Stomach (tissue), 8 donors: ENCODE measurements at regions not wholly inside any gene's neighbourhood (a gene's known extent, or its start where the extent isn't known, plus 50 kb on each side); places are given as distances from the start of the nearest gene placed in this dataset.

Experiments used
- DNase-seq, 2 donors: peaks; one replicate each; pipeline versions ENCODE4 v3.0.0 to v3.0.0-alpha.2; 2013 to 2019
- H3K27ac ChIP-seq, 5 donors: fragments of 200-600 bp in 4 of 5; sonication (generic) in 4 of 5; one replicate each; pipeline ENCODE4 v1.5.1; 2013 to 2019; ENCODE audit warnings: mild to moderate bottlenecking in 1 of 5, moderate library complexity in 1 of 5
- H3K27me3 ChIP-seq, 3 donors: fragments of 200-600 bp; sonication (generic); one replicate each; pipeline ENCODE4 v1.5.1; 2017 to 2019; ENCODE audit warnings: mixed run types in 1 of 3
- H3K36me3 ChIP-seq, 4 donors: fragments of 200-600 bp; sonication (generic); 1 replicate in 3 of 4; 2 replicates in 1 of 4; pipeline ENCODE4 v1.5.1; 2016 to 2019
- H3K4me1 ChIP-seq, 4 donors: fragments of 200-600 bp; sonication (generic); one replicate each; pipeline ENCODE4 v1.5.1; 2016 to 2019
- H3K4me3 ChIP-seq, 4 donors: fragments of 200-600 bp; sonication (generic) in 3 of 4; one replicate each; pipeline ENCODE4 v1.5.1; 2016 to 2019; ENCODE audit warnings: mild to moderate bottlenecking in 1 of 4
- H3K9me3 ChIP-seq, 4 donors: fragments of 200-600 bp; sonication (generic); one replicate each; pipeline ENCODE4 v1.5.1; 2016 to 2019
- EP300 ChIP-seq: sonication (generic); formaldehyde crosslinking; IDR thresholded peaks from one replicate; pipeline ENCODE4 v1.6.1; 2017; ENCODE audit warnings: antibody characterized with exemption
- POLR2A ChIP-seq, 4 donors: fragments of 450-650 bp; IDR thresholded peaks; one replicate each; pipeline ENCODE4 v1.6.1; 2016; ENCODE audit warnings: antibody characterized with exemption in 4 of 4, control low read depth in 2 of 4, mild to moderate bottlenecking in 1 of 4, moderate library complexity in 1 of 4
- POLR2AphosphoS5 ChIP-seq, 3 donors: sonication (generic); formaldehyde crosslinking; IDR thresholded peaks; one replicate each; pipeline ENCODE4 v1.6.1; 2016; ENCODE audit warnings: antibody characterized with exemption in 3 of 3
- WGBS, 5 donors: extraction: QIAGEN DNeasy Blood & Tissue Kit in 3 of 5; methylation state at CpG; one replicate each; pipeline versions ENCODE4 v1.1.5 to v1.1.7; 2013 to 2018; 5-methylcytosine and 5-hydroxymethylcytosine counted together
- intact Hi-C: fragments of 100-400 bp; cut with DNase I; formaldehyde crosslinking; loops from one replicate; pipeline ENCODE4 v1.15.1; 2023; ENCODE audit warnings: low total_unique reads
- TF ChIP-seq, protein P1 (sequence below), 7 experiments: fragments of 450-650 bp in 4 of 7; fragments of 200-600 bp in 3 of 7; sonication (generic) in 3 of 7; IDR thresholded peaks; one replicate each; pipeline ENCODE4 v1.5.1; 2016 to 2019; ENCODE audit warnings: antibody characterized with exemption in 7 of 7, control low read depth in 2 of 7, mild to moderate bottlenecking in 1 of 7
- donor health status: healthy with polysubstance abuse.
- donor health status: Bipolar disorder and iron deficiency.
- donor health status: healthy.

DNA sequence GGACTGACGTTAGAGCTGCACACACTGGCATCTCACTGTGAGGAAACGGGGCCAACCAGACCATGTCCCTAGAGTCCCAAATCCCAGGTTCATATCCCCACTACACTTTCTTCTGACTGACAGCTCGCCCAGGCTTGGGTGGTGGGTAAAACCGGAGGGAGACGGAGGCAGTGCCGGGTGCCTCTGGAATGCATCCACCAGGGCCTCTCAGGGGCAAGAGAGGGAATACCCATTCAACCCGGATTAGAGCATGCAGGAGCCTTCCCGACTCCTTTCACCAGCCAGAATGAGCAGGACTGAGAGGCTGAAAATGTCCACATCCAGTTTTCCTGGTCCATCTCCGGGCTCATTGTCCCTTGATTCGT, 297.2 kb downstream of the ADGRD1 start:
- TF ChIP-seq POLR2AphosphoS5 (IDR thresholded peaks at IDR 0.05) (no peak), EP300 (no peak), POLR2A (IDR thresholded peaks at IDR 0.05) (no peak)
- TF ChIP-seq, protein P1, sequence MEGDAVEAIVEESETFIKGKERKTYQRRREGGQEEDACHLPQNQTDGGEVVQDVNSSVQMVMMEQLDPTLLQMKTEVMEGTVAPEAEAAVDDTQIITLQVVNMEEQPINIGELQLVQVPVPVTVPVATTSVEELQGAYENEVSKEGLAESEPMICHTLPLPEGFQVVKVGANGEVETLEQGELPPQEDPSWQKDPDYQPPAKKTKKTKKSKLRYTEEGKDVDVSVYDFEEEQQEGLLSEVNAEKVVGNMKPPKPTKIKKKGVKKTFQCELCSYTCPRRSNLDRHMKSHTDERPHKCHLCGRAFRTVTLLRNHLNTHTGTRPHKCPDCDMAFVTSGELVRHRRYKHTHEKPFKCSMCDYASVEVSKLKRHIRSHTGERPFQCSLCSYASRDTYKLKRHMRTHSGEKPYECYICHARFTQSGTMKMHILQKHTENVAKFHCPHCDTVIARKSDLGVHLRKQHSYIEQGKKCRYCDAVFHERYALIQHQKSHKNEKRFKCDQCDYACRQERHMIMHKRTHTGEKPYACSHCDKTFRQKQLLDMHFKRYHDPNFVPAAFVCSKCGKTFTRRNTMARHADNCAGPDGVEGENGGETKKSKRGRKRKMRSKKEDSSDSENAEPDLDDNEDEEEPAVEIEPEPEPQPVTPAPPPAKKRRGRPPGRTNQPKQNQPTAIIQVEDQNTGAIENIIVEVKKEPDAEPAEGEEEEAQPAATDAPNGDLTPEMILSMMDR (IDR thresholded peaks at IDR 0.05): no peak

DNA sequence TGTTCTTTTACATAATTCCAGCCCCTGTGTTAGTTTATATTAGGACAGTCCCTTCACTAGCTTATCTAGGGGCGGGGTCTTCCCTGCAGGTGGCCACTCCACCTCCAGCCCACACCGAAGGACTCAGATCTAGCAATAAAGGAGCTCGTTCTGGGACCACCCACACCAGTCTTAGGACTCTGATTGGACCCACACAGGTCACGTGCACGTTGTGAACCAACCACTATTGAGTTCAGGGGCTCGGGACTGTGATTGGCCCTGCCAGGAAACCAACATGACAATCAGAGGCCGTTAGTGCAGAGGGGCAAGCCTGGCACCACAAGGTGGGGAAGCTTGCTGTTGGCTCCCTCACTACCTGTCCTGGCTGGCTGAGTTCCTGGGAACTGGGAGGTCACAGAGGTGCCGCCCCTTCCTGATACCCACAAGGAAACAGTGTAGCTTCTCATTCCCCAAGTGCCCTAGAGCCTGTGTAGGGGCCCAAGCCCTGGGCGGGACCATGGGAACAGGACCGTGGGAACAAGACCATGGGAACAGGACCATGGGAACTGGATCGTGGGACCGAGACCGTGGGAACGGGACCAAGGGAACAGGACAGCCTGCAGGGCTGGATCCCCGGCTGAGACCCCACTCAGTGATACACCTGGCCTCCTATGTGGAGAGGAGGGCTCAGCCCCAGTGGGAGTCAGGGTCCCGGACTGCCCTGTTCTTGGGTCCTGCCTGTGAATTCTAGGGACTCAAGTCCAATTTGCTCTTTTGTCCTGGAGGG, 297.8 kb downstream of the ADGRD1 start:
- TF ChIP-seq, protein P1 (IDR thresholded peaks at IDR 0.05): no peak
- TF ChIP-seq EP300 (no peak), POLR2AphosphoS5 (IDR thresholded peaks at IDR 0.05) (no peak), POLR2A (IDR thresholded peaks at IDR 0.05) (no peak)
- no peak overlapping the region for H3K4me3 ChIP-seq
- peaks cover 0 to 4% (median 0%) of the 10 kb centered on the region in 4 donors for H3K9me3 ChIP-seq
- DNase-seq: no peak
- H3K27me3 ChIP-seq: peaks cover 0 to 12% (median 0%) of the 10 kb centered on the region in 3 donors
- H3K36me3 ChIP-seq: no peaks in the 10 kb centered on the region
- WGBS, 5 donors: 65 to 76% (median 68%) methylated on average over 16 of the region's 16 CpGs
- intact Hi-C loops: no loop called here
- no peak overlapping the region for H3K27ac ChIP-seq
- no peaks in the 10 kb centered on the region for H3K4me1 ChIP-seq

More for the DNA sequence above, 297.2 kb downstream of the ADGRD1 start:
- no peak overlapping the region for H3K4me3 ChIP-seq
- no peaks in the 10 kb centered on the region for H3K36me3 ChIP-seq
- intact Hi-C loops: no loop called here
- peaks cover 0 to 14% (median 0%) of the 10 kb centered on the region in 3 donors for H3K27me3 ChIP-seq
- WGBS, 5 donors: 81 to 87% (median 84%) methylated on average over 10 of the region's 10 CpGs
- no peak overlapping the region for H3K27ac ChIP-seq
- DNase-seq: no peak
- H3K9me3 ChIP-seq: no peaks in the 10 kb centered on the region
- H3K4me1 ChIP-seq: no peaks in the 10 kb centered on the region

DNA sequence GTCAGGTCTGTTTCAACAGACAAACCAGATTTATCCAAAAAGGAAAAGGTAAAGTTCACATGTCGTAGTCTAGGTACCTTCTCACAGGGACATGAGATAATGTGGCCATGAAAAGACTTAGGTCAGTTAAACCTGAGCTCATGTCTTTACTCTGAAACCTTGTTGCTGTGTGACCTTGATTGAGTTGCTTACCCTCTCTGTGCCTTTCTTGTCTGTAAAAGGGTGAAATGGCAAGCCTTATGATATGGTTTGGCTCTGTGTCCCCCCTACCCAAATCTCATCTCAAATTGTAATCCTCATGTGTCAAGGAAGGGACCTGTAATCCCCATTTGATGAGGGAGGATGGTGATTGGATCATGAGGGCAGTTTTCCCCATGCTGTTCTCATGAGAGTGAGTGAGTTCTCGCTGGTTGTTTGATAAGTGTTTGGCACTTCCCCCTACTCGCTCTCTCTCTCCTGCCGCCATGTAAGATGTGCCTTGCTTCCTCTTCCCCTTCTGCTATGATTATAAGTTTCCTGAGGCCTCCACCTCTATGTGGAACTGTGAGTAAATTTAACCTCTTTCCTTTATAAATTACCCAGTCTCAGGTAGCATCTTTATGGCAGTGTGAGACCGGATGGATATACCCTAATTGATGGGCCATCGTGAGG, 299.8 kb downstream of the ADGRD1 start:
- no peaks in the 10 kb centered on the region for H3K36me3 ChIP-seq
- no peaks in the 10 kb centered on the region for H3K4me1 ChIP-seq
- no peak overlapping the region for H3K4me3 ChIP-seq
- H3K27ac ChIP-seq: no peak overlapping the region
- intact Hi-C loops: no loop called here
- no peak for DNase-seq
- peaks cover 0 to 20% (median 0%) of the 10 kb centered on the region in 3 donors for H3K27me3 ChIP-seq
- no peak for TF ChIP-seq POLR2A (IDR thresholded peaks at IDR 0.05)
- TF ChIP-seq EP300: no peak
- no peak for TF ChIP-seq POLR2AphosphoS5 (IDR thresholded peaks at IDR 0.05)
- TF ChIP-seq, protein P1 (IDR thresholded peaks at IDR 0.05): no peak
- H3K9me3 ChIP-seq: peaks cover 0 to 5% (median 0%) of the 10 kb centered on the region in 4 donors
- WGBS, 5 donors: 83 to 89% (median 87%) methylated on average over 6 of the region's 6 CpGs

DNA sequence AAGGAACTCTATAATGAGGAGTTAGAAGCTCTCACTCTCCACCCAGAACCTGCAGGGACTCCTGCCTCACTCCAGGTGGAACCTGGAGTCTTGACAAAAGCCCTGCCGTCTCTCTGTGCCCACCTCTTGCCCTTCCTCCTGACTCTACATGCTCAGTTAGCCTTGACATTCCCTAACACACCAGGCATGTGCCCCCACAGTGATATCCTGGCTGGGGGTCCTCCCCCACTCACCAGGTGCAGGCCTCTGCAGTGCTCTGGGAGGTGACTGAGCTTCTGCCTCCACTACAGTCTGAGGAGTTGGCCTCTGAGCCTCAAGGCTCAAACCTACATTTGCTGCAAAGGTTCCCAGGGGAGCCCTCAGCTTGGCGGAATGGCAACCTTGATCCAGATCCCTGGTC, 300.7 kb downstream of the ADGRD1 start:
- no peak for TF ChIP-seq POLR2A (IDR thresholded peaks at IDR 0.05)
- Histone ChIP-seq H3K27ac (no peak overlapping the region), H3K4me3 (no peak overlapping the region), H3K36me3 (no peaks in the 10 kb centered on the region), H3K27me3 (peaks cover 0 to 20% (median 0%) of the 10 kb centered on the region in 3 donors), H3K4me1 (no peaks in the 10 kb centered on the region), H3K9me3 (peaks cover 0 to 5% (median 0%) of the 10 kb centered on the region in 4 donors)
- DNase-seq: no peak
- 56 to 85% (median 73%) methylated on average over 2 of the region's 2 CpGs for WGBS, 5 donors
- intact Hi-C loops: no loop called here
